Lower leg skin (tissue), 3 donors: ENCODE measurements at regions not wholly inside any gene's neighbourhood (a gene's known extent, or its start where the extent isn't known, plus 50 kb on each side); places are given as distances from the start of the nearest gene placed in this dataset.
"Not testable (repeated sequence)": the region's sequence is repeated elsewhere in the genome, so short reads cannot be mapped to it uniquely, and the experiment has no call there.

Source experiments
- POLR2A ChIP-seq, 2 donors: fragments of 450-650 bp; IDR thresholded peaks; one replicate each; pipeline ENCODE4 v1.6.1; 2016 to 2017; ENCODE audit warnings: antibody characterized with exemption in 2 of 2, mild to moderate bottlenecking in 1 of 2, moderate library complexity in 1 of 2
- TF ChIP-seq, protein P1 (sequence below), 3 donors: fragments of 450-650 bp; IDR thresholded peaks; one replicate each; pipeline ENCODE4 v1.5.1; 2016; ENCODE audit warnings: antibody characterized with exemption in 3 of 3, mild to moderate bottlenecking in 3 of 3, moderate library complexity in 2 of 3

DNA sequence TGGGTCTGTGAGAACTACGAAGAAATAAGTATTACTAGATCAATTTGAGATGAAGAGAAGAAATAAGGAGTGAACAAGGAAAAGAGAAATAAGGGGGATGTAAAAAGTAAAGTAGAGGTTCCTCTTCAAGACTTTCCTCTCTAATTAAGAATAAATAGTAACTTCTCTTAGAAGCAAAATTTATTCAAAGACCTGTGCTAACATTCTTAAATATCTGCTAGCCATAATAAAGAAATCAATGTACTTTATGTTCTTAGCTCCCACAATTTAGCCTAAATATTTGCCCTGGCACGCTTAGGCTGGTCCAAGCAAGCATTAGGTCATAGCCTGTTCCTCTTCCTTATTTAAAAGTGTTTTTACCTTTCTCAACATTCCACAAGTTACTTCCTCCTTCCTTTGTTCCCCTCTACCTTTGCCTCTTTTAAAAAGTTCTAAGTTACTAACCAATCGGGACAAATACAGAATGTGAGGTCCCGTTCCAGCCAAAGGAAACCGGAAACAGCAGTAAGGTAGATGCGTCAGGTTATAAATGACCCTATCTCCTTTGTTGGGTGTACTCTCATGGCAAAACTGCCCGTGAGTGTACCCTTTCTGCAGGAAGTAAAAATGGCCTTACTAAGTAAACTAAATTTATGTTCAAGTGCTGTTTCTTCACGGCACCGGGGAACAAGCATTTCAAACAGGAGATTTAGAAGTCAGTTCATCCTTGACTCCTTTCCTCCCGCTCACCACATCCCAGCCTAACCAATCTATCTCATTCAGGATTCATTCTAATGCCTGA lies 86.2 kb upstream of the PLEKHM1 start:
- TF ChIP-seq, protein P1, sequence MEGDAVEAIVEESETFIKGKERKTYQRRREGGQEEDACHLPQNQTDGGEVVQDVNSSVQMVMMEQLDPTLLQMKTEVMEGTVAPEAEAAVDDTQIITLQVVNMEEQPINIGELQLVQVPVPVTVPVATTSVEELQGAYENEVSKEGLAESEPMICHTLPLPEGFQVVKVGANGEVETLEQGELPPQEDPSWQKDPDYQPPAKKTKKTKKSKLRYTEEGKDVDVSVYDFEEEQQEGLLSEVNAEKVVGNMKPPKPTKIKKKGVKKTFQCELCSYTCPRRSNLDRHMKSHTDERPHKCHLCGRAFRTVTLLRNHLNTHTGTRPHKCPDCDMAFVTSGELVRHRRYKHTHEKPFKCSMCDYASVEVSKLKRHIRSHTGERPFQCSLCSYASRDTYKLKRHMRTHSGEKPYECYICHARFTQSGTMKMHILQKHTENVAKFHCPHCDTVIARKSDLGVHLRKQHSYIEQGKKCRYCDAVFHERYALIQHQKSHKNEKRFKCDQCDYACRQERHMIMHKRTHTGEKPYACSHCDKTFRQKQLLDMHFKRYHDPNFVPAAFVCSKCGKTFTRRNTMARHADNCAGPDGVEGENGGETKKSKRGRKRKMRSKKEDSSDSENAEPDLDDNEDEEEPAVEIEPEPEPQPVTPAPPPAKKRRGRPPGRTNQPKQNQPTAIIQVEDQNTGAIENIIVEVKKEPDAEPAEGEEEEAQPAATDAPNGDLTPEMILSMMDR (IDR thresholded peaks at IDR 0.05): not testable (repeated sequence)
- TF ChIP-seq POLR2A (IDR thresholded peaks at IDR 0.05): not testable (repeated sequence)
